ENCODE measurements at regions not wholly inside any gene's neighbourhood (a gene's known extent, or its start where the extent isn't known, plus 50 kb on each side); places are given as distances from the start of the nearest gene placed in this dataset.

GRCh38 chr14:55975281-55975910 is 142.8 kb upstream of the PELI2 start:
- TF ChIP-seq CTCF (IDR thresholded peaks at IDR 0.05) = no peak
- no peak for TF ChIP-seq POLR2A (IDR thresholded peaks at IDR 0.05)

Data from adrenal gland (tissue), 5 donors.